ENCODE measurements at regions not wholly inside any gene's neighbourhood (a gene's known extent, or its start where the extent isn't known, plus 50 kb on each side); places are given as distances from the start of the nearest gene placed in this dataset.

DNA sequence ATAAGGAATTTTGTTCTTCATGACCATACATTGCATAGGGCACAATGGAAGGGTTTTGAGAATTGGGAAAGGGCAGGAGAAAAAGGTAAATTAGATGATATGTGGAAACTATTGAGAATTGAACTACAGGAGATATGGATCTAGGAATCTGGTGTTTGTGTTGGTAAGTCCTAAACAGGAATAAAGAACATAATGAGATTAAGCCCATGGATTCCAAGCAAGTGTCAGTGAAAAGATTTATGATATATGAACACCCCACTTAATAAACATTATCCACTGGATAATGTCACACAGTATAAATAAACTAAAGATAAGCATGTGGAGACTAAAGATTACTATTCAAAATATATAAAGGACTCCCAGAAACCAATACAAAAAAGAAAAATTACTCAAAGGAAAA, 98.2 kb downstream of the TNFSF18 start:
- DNase-seq (ENCODE audit: low read depth) = no peak

DNA sequence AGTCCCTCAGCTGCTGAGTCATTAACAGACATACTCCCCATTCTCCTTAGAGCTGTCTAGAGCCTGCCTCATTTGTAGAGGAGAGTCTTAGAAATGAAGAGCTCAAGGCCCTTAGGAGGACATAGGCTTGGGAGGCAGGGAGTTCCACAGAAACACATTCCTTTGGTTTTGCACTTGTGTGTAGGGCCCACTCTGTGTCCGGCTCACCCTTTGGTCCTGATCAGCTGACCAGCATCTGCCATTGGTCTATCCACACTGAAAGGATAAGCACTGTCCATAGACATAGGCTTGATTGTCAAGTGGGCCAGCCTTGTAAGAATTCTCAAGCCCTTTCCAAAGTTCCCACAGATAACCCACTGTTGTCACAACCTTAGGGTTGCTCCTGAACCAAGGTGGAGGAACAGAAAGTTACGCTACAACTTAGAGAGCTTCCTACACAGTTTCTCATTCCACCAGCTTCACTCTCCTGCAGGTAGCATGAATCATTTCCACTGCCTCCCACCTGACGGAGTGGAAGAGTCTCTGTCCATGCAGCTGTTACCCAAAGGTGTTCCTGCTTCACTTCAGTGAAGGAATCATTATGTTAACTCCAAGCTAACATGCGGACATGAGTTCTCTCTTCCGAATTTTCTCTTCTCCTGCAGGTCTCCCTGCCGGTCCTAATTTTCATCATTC, 96.1 kb downstream of the TNFSF18 start:
- DNase-seq (ENCODE audit: low read depth) = no peak

DNA sequence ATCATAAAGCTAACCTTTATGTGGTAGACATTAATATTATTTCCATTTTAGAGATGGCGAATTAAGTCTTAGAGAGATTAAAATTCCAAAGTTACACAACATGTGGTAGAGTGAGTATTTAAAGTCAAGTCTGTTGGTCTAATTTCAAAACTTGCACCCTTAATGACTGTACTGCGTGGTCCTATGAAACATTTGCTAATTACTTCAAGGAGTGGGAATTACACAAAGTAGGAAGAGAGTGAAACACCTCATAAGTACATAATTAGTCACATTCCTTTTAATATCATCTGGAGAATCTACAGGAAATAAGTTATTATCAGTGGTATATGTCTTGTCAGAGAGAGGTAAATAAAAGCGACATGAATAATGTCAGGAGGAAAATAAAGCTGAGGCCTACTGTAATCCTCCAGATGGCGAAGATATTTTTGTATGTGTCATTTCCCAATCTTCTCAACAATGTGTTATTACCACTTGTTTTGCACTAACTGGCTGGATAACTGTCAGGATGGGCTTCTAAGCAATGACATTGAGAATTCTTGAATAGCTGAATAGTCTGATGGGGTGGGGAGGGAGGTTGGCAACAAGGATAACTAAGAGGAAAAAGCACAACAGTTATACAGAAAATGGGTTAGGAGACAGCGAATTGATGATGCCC, 95.5 kb downstream of the TNFSF18 start:
- DNase-seq (ENCODE audit: low read depth) = no peak

DNA sequence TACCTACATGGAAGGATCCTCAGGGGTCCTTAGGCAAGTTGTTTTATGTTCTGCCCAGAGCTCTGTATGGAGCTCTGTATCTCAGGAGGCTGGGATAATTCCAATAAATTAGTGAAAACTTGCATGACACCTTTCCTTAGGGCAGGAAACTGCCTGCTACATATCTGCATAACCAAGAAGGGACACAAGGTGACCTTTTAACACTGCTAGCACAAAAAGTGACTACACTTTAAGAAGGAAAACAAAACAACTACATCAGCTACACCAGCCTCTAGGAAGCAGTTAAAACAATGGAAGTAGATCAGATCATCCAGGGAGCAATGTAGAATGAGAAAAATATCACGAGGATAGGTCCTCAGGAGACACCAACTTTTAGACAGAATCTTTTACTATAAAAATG, 93.9 kb downstream of the TNFSF18 start:
- no peak for DNase-seq (ENCODE audit: low read depth)

DNA sequence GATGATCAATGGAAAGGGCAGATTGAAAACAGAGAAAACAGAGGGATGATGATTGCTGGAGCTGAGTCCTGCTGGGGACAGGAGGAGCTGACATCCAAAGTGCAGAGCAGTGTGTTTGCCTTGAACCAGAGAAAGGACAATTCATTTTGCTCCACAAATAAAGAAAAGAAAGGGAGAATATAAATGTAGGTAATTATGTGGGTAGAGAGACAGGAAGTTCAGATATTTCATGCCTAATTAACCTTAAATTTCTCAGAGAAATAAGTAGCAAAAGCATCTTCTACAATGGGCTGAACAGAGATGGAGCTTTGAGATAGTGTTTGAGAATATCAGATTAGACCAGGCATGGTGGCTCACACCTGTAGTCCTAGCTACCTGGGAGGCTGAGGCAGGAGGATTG, 93.2 kb downstream of the TNFSF18 start:
- DNase-seq (ENCODE audit: low read depth) = no peak

DNA sequence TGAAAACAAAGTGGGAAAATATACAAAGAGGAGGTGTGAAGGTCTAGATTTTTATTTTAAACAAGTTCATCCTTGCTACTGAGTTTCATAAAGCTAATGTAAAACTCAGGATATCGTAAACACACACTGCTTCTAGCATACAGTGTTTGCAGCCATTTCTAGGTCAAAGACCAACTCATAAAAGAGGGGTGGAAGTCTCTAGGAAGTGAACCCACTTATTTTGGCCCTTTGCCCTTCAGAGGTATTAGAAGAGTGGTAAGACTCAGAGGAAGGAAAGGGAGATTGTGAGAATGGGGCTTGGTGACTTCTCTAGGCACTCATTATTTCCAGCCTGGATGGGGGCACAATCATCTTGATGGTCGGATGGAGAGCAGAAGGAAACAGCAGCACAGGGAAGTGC, 91.2 kb downstream of the TNFSF18 start:
- DNase-seq (ENCODE audit: low read depth) = no peak

DNA sequence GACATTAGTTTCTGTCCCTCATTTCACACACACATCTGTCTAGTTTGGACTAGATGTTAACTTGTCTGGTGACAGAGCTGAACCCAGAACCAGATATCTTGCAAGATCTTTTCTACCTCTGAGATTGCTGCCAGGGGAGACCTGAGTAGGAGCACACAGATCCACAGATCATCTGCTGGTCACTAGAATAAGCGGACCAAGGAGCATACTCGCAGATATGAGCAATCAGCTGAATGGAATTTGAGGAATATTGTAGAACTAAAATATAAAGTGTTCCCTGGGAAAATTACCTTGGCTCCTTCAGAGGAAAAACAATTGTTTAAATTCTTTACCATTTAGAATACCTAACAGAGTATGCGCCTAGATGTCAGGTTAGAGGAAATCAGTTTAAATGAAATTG, 90.7 kb downstream of the TNFSF18 start:
- no peak for DNase-seq (ENCODE audit: low read depth)

DNA sequence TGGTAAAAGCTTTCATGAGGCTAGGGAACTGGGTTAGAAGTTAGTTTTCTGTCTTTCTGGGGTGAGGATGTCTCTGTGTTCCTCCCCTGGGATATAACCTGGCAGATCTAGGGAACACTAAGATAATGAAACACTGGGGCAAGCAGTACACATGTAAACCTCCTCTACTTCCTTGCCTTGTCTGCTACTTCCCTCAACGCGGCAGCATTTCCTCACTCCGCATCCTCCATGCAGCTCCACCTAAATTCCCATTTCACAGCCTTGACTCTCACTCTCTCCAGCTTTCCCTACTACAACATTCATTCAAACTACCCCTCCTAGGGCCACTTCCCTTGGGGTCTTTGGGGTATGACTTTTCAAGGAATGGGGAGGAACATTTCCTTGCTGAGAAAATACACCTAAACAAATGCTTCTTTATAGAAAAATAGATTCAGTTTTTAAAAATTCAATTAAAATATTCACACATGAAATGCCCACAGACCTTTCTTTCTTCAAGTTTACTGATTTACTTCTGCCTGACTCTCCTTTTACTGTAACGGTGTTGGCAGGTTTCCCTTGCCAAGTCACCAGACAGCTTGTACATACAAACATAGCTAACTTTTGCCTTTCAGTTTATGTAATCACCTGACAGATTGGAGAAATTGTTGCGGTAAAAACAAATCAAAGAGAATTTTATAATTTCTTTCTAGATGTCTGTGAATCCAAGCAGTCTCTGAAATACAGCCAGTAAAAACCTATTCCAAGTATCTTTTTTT, 90.1 kb downstream of the TNFSF18 start:
- DNase-seq (ENCODE audit: low read depth) = no peak

DNA sequence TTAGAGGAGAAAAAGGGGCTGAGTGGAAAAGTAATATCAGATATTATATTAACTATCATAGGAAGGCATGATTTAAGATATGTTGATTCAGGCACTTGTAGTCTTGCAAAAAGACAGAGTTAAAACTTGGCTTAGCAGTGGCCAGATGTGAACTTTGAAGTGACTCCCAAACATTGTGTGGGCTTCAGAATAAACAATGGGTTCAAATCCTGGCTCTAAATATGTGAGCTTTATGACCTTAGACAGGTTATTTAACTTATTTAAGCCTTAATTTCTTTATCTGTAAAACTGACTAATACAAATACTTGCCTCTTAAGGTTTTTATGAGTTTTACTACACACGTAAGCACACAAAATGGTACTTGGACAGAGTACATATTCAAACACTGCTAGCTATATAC, 85.9 kb downstream of the TNFSF18 start:
- DNase-seq (ENCODE audit: low read depth) = no peak

DNA sequence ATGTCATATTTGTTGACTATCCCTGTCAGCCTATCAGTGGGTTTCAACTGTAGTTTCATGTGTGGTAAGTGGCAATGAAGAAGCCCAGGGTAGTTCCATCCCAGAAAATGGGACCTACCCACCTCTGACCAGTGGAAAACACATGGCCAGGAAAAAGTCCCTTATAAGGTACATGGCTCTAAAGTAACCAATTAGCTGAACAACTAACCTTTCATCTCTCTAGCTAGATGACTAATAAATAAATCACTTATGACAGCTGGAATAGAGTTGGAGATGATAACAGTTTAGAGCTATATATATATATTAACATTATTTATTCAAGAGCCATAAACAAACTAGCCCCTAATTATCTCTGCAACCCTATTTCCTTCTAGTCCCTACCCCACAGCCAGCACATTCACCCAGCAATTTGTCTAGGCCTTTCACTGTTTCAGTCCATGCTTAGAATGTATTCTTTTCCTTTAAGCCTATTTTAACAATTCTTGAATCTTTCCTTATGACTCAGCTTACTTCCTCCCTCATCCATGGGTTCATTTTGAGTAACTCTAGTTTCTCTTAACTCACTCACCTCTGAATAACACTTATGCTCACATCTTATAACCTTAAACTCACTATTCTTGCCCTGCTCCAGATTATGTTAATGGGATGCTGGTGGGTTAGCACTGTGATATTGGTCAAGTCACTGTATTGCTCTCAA, 83.7 kb downstream of the TNFSF18 start:
- DNase-seq (ENCODE audit: low read depth) = no peak

DNA sequence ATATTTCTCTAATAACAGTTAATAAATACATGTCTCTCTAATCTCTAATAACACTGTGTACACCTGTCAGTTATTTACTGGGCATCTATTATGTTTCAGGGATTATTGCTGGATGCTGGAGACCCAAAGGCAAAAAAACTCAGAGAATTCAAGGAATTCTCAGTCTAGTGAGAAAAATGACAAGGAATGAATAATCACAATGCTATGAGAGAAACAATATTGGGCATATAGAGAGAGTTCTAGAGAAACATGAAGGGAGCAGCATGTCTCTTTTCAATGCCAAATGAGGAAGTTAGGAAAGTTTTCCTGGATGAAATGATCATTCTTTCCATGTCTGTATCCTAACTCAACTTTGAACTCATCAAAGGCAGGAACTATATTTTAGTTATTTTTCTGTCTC, 82.8 kb downstream of the TNFSF18 start:
- no peak for DNase-seq (ENCODE audit: low read depth)

DNA sequence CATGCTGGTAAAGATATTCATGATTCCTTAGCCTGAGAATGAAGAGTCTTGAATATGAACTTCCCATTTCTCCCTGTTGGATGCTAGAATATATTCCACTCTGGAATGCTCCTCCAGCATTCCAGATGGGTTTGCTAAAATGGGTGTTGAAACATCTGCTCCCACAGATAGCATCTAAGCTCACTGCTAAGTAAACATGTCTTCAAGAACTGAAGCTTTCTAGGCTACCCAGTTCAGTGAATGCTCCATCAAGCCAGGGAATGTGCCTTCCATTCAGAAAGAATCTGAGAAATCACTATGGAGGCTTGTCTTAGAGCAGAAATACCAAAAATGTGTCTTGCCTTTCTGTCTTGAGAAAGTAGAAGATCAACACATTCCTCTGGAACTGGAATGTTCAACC, 81.1 kb downstream of the TNFSF18 start:
- no peak for DNase-seq (ENCODE audit: low read depth)

DNA sequence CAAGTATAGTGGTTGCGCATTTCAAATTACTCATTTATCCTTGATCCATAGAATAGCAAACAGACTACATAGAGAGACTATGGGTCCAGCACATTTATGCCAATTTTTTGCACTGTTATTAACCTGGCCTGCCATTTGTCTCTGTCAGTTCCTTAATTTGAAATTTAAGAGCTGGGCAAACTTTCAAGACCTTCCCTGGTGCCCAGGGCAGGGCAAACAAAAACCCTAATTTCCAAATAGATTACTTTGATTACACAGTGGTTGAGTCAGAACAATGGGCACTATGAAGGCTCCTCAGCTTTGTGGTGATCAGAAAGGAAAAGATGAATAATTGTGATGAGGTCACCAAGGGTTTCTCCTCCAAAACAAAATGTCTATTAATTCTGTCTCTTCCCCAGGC, 80.6 kb downstream of the TNFSF18 start:
- no peak for DNase-seq (ENCODE audit: low read depth)

DNA sequence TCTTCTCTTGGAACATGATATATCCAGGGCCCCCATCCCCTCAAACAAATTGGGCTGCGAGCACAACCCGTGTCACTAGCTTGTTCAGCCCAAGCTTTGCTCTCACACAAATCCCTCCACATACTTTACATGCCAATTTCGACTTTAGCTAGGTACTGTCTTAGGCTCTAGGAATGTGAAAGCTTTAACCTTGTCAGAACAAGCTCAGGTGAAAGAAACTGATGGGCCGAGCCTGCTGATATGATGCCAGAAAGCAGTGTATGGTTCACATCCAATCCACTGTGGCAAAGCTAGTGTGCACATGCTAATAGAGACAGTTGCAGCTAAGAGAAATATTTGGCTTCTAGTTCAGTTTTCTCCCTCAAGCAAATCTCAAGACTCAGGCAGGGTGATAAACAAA, 79.5 kb downstream of the TNFSF18 start:
- no peak for DNase-seq (ENCODE audit: low read depth)

DNA sequence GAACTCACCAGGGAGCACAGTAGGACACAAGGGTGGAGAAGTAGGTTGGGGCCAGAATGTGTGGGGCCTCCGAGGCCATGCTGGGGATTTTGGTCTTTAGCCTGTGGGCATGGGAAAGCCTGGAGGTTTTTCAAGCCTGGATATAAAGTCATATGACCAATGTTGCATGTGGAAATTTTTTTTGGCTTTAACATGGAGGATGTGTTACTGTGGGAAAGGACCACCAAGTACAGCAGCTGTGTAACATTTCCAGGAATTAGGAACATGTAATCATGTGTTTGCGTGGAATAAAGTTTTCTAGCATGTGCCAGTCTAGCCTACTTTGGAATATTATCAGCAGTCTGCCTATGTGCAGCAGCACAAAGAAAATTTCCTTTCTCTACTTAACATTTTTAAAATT, 78.5 kb downstream of the TNFSF18 start:
- DNase-seq (ENCODE audit: low read depth) = no peak

DNA sequence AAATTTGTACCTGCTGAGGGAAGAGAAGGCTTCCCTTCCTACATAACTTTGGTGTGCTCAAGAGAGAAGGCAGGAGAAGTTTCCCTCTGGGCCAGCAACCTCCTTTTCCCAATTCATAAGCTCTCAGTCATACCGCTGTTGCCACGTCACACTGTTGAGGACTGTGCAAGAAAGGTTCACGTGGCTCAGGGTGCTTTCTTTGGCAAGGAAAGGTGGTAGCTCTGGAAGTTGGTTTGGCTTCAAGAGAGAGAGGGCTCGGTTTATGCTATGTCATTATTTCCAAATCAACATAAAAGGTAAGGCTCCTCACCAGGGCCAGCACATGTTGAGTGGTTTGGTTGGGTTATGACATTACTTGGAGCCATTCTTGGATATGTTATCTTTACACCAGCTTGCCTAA, 77.3 kb downstream of the TNFSF18 start:
- DNase-seq (ENCODE audit: low read depth) = no peak

DNA sequence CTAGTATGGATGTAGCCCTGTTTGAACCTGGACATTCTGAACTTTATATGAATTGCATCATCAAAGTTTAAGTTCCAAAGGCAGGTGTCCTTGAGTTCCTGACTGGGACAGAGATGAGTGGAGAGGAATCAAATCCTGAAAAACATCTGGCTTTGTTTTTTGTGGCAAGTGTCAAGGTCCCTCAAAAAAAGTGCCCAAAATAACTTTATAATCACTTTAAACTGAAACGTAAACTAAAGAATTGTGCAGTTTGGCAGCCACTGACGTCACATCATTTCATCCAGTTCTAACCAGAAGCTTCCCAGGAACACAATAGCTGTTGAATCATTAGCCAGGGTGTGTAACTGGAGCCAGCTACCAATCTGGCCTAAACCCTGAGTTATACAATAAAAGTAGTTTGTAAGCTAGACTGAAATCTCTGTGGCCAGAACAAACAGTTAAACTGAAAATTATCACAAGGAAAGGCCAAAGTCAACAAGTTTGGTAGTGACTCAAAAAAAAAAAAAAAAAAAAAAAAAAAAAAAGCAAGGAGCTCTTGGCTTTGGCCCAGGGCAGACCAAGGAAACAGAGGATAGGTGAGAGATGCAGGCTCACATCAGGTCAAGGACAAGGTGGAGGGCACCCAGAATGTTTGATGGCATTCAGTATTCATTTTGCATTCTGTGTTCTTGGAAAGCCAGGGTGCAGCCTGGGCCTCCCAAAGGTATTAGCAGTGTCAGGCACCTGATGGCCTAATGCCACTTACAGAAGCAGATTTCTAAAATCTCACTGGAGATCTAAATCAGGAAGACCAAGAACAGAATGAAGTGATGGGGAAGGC, 74.3 kb downstream of the TNFSF18 start:
- DNase-seq (ENCODE audit: low read depth) = no peak

DNA sequence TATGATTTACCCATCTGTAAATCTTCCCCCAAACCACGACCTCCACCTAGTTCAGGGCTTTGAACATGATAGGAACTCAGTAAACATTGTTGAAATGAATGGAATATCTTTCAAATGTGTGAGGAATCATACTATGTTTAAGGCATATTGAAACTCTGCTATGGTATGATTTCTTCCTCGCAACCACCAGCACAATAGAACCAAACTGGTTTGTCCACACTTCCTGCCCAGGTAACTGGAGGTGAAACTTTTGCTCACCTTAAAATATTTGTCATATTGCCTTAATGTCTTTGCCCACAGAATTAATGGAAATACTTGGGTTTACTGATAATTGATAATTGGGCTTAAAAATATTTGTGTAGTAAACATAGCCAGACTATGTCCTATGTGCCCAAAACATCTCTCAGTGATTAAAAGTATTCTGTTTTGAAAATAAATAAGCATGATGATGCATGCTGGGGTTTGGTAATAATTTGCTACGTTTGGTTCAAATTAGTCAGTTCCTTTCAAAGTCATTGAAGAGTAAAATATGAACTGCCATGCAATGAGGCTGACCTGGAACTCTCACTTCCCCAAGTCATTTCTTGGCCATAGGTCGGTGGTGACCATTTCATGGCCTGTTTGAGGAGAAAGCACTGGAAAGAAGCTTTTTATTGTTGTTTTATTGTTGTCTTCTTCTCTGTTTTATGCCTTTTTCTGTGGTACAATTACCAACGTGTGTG, 73.3 kb downstream of the TNFSF18 start:
- no peak for DNase-seq (ENCODE audit: low read depth)

DNA sequence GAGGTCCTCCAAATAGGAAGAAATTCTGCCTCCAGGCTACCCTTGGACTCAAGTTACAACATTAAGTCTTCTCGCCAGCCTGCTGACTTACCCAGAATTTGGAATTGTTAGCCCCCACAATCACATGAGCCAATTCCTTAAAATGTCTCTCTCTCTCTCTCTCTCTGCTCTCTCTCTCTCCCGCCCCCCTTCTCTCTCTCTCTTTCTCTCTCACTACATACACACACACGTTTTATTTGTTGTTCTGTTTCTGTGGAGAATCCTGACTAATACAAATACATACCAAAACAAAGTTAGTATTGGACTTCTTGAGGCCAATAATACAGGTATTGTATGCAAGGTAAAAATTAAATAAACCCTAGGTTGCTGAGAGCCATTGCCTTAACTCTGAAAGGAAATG, 72.1 kb downstream of the TNFSF18 start:
- DNase-seq (ENCODE audit: low read depth) = no peak

DNA sequence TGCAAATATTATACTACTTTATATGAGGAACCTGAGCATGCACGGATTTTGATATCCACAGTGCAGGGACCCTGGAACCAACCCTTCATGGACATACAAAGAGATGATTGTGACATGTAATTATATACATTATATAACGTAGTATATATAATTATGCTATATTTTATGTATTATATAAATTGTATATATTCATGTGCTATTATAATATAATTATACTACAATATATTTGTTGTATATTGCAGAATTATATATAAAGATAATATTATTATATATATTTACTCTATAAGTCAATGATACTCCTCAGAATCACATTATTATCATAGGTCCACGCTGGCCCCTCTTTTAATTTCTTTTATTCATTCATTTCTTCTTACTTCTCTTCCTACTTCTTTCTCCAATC, 70.9 kb downstream of the TNFSF18 start:
- no peak for DNase-seq (ENCODE audit: low read depth)

DNA sequence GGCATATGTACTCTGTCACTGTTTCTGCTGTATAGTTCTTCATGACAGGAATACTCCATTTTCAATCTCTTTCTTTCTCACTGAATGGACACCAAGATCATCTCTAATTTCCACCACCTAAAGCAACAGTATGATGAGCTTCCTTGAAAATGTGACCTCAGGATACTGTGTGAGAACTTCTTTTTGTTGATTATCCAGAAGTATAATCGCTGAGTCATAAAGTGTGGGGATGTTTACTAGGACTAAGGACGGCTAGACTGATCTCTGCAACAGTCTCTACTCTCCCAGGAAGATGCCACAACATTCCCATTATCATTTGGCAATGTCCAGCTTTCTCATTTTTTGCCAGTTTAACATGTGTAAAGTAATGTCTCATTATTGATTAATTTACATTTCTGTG, 70.3 kb downstream of the TNFSF18 start:
- no peak for DNase-seq (ENCODE audit: low read depth)
